ENCODE measurements at regions not wholly inside any gene's neighbourhood (a gene's known extent, or its start where the extent isn't known, plus 50 kb on each side); places are given as distances from the start of the nearest gene placed in this dataset.

DNA sequence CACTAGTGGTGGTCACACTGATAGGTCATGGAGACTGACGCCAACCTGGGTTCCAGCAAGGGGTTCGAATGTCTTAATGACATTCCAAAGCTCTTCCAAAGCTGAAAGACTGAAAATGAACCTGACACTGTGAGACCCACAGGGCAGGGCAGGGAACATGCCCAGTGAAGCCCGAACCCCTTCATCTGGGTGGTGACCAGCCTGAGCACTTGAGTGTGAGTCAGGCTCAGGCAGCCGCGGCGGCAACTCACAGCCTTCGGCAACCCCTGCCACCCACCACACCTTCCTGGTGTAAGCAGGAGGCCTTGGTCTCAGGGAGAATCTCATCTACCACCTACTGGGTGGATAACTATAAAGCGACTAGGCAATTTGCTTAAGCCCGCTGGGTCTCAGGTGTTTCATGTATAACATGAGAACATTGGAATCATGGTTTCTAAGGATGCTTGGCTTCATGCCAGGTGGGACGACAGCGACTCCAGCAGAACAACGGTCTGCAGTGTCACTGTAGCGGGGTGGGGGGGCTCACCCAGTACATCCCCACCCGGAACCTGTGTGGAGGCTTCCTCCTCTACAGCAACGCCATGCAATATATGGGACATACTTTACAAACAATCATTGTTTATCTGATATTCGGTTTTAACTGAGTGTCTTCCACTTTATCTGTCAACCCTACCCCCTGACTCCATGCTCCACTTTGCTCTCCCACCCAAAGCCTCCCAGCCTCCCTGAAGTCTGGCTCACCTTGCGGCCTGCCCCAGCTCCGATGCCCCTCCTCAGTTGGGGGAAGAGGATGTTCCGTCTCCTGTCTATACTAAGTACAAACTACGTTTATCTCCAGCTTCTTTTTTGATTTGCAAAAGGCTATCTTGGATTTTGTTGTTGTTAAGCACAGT is 125.0 kb upstream of the MEF2A start:
- DNase-seq (ENCODE audit: low read depth): no peak

DNA sequence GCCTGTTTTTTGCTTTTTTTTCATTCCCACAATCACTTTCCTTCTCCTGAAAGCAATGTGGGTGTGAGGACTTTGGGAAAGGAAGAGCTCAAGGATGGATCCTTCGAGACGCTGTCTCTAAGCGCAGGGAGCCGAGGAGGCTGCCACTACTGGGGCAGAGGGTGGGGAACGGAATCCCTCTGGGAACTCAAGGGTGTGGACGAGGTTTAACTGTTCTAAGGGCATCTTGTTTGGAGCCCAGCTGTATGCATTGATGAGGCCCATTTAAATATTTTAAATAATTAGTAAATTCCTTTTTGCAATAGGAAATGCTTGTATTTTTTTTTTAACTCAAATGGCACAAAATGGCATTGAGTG is 124.4 kb upstream of the MEF2A start:
- DNase-seq (ENCODE audit: low read depth): no peak

DNA sequence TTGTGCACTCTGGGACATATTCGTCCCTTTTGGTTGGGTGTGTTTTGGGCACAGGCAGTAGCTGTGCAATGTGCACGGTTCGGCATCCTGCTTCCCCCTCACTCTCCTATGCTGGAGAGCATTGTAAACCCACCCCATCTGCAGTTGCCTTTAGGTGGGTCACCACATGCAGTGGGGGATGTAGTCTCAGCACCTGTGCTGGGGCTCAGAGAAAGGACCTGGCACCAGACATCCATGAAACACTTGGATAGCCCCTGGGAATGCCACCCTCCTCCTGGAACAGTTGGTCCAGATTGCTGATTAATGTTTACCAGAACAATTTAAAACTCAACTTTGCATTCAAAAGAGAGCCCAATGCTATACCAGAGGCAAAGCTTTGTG is 123.9 kb upstream of the MEF2A start:
- DNase-seq (ENCODE audit: low read depth): no peak

DNA sequence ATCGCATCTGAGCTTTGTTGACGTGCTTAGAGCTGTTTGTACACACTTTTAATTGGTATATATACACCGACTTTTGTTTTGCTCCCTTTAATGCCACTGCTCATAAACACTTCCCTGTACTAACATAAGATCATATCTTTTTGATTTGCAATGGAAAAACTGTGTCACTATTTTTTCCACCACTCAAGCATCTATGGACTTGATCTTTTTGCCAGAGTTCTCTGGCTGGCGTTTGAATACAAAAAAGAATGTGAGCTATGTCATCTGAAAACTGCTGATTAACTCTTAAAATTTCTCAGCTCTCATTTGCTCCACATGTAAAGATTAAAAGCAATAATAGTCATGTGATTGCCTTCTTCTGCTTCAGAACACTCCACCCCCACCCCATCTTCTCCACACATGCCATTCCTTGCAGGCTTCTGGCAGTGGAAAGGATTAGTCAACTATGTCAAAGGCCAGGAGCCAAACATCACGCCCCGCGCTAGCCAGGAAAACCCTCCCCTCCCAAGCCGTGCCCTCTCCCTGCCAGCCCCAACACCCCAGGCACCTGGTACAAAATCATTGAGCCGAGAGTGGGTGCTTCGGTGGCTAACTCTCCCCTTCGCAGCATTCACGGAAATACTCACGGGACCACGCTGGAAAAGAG is 123.4 kb upstream of the MEF2A start:
- DNase-seq (ENCODE audit: low read depth): peak; percentile 98

DNA sequence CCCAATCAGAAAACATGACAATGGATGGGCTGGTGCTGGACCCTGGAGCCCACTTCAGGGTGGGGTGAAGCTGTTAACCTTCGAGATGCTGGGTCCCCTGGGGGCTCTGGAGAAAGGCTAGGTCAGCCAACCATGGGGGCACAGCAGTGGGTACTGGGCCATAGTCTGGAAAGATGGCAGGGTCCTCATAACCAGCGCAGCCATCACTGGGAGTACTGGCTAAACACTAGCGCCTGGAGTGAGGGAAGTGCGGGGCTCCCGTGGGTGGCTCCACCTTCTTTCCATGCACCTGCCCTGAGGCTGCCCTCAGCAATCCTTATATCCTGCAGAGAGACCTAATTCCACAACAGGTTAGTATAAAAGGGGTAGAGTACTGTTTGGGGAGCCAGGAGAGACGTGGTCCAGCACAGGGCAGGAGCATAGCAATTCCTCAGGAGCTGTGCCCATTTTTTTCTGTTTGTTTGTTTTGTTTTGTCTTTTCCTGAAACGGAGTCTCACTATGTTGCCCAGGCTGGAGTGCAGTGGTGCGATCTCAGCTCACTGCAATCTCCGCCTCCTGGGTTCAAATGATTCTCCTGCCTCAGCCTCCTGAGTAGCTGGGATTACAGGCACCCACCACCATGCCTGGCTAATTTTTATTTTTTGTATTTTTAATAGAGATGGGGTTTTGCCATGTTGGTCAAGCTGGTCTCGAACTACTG is 122.6 kb upstream of the MEF2A start:
- no peak for DNase-seq (ENCODE audit: low read depth)

DNA sequence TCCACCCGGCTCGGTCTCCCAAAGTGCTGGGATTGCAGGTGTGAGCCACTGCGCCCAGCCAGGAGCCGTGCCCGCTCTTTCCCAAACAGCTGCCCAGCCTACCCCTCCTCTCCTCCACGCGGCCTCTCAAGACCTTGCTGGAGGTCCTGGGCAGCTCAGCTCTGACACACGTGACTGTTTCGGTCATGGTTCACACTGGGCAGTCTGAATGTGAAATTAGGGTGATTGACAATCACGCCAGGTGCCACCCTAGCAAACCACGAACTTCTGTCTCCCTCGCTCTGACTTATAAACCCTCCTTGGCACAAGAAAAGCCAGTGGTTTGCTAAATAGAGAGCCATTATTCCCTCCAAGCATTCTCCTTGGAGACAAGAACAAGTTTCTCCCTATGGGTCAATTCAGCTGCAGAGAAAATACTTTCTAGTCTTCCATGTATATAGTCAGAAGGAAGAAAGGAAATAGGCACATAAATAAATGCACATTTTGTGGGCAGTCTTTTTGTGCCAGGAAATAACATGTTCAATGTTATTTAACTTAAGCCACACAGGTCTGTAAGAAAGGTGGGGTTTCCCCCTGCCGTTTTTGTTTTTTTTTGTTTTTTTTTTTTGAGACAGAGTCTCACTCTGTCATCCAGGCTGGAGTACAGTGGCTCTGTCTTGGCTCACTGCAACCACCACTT is 121.9 kb upstream of the MEF2A start:
- no peak for DNase-seq (ENCODE audit: low read depth)

DNA sequence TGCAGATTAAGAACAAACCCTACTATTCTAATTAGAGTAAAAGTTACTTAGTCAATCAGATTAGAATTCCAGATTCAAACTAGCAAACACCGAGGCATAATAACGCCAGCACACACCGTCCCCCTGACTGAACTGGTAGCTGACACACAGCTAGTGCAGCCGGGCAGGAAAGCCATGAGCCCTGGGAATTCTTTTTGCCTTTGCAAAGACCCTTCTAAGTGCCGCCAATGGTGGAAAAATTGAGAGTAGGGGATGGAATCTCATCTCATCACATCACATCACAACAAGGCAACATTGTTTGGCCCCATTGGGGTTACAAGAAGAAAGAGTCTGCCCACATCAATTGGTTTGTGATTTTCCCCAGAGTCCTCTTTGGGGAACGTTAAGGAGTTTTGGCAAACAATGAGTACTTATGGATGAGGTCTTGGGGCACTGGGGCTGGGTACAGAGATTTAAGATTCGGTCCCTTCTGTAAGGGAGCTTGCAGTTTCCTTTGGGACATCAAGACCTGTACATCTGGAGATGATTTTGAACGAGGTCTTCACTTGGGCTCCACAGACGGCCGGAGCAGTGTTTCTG is 120.4 kb upstream of the MEF2A start:
- DNase-seq (ENCODE audit: low read depth): no peak

DNA sequence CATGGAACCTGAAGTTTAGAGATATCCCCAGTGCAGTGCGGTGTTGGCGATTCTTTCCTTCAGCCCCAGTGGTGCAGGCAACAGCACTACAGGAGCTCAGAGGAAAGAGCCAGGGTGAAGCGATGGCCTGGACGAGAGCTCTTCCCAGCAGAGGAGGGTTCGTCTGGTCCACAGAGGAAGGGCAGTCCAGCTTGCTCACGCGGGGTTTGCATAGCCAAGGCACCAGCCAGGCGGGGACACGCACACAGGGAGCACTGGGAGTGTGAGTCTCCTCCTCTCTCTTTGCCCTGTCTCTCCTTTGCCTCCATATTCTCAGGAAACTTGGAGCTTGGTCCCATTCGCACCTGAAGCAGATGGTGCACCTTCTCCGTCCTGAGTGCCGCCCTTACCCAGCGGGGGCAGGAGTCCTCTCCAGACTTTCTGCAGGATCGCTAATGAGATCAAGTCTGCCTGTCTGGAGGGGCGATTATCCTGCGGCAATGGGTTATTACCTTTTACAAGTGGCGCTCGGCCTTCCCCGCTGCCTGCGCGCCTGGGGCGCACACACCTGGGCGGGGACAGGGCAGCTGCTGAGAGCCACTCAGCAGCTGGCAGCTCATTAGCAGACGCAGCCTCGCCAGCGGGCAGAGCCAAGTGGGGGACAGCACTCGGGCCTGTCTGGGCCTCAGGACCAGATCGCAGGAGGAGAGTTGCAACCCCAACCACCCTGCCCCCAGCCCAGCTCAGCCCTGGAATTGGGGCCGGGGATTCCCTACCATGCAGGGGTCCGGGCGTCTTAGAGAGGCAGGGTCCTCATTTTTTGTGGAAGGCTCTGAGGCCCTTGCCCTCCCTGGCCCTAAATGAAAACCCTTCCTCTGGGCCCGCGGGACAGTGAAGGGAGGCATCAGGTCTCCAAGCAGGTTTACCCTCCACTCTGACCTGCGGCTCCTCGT is 119.0 kb upstream of the MEF2A start:
- no peak for DNase-seq (ENCODE audit: low read depth)

DNA sequence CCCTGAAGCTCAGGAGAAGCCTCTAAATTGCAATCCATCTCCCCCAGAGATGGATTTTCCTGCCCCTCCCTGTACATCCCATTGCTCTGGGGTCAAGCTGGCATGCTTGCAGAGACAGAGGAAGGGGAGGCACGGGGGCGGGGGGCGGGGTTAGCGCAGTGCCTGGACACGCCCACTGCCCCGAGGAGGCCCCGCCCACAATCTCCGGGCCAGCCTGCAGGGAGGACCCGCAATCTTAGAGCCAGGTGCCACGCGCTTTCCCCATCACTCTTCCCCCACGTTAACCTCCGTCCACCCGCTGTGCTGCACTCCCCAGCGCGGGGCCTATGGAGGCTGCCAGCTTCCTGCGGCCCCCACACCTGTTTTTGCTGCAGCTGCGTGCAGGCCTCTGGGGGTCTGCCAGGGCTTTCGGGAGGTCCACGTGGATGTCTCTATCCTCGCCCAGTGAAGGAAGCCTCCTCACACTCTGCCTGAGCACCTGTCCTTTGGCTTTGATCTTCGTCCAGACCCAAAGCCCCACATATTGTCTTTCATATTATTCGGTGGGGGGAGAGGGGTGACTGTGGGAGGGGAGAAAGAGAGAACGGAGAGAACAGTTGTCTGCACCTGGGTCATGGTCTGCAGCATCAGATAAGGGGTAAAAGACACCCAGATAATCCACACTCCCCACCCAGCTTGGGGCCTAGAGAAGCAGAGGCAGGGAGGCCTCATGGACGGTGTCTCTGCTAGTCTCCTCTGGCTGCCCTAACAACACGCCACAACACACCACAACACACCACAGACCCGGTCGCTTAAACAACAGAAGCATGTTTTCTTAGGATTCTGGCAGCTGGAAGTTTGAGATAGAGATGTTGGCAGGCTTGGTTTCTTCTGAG is 118.0 kb upstream of the MEF2A start:
- DNase-seq (ENCODE audit: low read depth): no peak

DNA sequence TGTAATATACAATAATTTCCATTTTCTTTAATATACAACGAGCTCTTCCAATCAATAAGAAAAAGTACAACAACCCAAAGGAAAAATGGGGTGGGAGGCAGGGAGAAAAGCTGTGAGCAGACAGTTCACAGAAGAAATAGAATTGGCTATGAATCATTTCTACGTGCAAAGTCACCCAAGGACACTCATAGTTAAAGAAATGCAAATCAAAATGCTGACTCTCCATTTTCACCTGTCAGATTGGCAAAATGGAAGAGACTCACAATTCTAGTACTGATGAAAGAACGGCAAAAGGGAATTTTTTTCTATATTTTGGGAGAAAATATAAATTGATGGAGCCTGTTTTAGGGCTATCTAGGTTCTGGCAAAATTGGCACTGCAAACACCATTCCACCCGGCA is 116.3 kb upstream of the MEF2A start:
- no peak for DNase-seq (ENCODE audit: low read depth)

DNA sequence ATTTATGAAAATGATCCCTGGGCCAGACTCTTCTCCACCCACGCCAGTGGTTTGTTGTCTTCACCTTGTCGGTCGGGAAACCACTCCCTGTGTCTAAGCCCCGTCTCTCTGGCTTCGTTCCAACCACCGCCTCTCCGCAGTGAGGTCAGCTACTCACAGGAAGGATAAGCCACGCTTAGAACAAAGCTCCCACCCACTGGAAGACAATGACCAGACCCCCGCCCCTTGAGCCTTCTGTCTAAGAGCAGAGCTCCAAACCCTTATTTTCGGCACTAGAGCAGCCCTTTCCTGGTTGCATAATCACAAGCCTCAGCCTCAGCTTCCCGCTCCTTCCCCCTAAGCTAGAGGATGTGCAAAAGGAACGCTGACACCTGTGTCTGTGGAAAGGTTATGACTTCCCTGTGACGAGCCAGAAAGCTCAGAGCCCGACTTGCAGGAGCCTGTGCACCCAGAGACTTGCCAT is 114.9 kb upstream of the MEF2A start:
- no peak for DNase-seq (ENCODE audit: low read depth)

DNA sequence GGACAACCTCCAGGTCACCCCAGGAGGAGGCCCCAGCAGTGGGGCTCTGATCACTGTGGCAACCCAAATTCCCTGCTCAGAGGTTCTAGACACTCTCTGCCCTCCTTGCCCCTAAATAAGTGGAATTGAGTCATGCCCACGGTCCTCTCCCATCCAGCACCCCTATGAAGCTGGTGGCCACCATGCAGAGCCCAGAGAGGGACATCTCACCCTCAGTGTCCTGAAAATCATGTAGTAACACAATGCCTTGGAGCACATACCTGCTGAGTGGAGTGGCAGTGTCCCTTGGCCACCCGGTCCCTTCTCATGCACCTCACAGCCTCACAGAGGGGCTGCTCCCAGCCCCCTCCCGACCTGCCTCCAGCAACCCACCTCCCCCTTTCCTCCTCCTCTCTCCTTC is 114.3 kb upstream of the MEF2A start:
- DNase-seq (ENCODE audit: low read depth): no peak

DNA sequence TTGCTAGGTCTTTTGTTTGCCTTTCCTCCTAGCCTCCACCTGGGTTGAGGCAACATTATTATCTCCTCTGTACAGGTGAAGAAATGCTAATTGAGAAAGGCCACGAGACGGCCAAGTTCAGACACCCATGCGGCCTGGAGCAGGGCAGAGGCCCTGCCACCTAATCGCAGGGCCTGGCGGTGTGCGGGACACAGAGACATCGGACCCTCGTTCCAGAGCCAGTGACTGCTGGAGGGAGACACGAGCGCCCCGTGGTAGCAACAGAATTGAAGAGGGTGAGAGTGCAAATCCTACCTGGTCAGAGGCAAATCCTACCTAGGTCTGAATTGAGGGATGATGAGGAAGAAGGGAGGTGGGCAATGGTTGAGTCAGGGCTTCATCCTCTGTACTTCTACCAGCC is 113.8 kb upstream of the MEF2A start:
- no peak for DNase-seq (ENCODE audit: low read depth)

DNA sequence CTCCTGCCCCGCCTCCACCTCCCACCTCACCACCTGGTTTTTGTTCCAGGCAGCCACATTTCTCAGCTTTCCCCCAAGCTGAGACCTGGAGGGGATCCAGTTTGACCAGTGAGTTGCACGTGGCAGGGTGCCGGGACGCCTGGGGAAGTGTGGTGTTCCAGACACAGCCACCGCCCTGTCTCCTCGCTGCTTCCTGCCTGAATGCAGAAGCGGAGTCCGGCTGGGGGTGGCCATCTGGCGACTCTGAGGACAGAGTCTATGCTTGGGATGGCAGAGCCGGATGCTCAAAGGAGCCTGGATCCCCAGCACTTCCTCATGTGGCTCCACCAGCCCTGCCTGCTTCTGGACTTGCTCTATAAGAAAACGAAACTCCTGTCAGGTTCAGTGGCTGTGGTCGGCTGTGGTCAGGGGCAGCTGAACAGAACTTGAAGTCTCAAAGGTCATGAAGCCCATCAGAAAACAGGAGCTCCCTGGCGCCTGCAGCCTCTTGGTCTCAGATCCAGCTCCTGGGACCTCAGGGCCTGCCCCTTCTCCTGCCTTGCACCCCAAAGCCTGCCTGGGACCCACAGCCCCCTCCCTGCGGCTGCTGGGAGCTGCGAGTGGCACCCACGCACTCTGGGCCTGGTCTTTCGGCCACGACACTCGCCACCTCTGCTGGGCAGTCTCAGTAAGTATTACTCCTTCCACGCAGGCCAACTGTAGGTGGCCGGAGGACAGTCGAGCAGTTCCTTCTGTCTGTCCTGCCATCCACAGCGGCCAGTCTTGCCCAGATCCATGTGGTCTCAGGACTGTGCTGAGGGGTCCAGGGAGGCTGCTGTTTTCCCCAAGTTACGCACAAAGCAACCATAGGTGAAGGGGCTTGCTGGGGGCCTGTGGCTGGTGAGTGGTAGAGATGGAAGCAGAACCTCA is 112.8 kb upstream of the MEF2A start:
- no peak for DNase-seq (ENCODE audit: low read depth)

DNA sequence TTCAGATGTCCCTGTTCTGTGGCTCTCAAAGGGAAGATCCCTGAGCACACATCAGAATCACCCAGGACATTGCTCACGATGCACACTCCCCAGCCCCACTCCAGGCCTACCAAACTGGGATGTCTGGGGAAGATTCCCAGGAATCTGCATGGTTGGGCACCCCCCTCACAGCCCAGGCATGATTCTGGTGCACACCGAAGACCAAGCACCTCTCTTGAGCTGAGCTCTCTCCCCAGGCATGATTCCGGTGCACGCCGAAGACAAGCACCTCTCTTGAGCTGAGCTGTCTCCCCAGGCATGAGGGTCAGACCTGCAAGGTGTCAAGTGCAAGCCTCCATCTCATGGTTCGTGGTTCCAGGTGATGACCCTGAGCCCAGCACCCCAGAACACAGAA is 112.2 kb upstream of the MEF2A start:
- no peak for DNase-seq (ENCODE audit: low read depth)

DNA sequence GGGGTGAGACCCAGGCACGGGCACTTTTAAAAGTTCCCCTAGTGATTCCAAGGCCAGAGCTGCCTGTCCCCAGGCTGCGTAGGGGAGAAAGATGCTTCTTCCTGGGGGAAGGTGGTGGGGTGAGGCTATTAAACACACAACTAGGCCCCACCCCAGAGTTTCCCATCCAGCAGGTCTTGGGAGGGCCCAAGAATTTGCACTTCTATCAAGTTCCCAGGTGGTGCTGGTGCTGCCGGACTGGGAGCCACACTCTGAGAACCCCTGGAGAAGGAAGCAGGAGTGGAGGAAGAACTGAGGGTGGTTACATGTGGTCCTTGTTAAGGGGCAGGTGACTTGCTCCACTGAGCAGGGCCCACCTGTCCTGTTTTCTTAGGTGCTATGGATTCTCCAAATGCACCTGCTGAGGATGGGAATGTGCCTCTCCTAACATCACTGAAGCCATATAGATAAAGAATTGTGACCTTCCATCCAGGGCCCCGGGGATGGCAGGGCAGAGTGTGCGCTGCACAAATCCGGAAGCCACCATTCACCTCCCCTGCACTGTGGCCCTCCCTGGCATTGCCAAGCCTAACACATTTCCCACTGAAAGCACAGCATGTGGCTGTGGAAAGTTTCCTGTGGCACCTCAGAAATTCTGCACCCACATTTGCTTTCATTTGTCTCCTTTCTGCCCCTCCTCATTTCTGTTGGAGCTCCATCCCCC is 111.5 kb upstream of the MEF2A start:
- no peak for DNase-seq (ENCODE audit: low read depth)

DNA sequence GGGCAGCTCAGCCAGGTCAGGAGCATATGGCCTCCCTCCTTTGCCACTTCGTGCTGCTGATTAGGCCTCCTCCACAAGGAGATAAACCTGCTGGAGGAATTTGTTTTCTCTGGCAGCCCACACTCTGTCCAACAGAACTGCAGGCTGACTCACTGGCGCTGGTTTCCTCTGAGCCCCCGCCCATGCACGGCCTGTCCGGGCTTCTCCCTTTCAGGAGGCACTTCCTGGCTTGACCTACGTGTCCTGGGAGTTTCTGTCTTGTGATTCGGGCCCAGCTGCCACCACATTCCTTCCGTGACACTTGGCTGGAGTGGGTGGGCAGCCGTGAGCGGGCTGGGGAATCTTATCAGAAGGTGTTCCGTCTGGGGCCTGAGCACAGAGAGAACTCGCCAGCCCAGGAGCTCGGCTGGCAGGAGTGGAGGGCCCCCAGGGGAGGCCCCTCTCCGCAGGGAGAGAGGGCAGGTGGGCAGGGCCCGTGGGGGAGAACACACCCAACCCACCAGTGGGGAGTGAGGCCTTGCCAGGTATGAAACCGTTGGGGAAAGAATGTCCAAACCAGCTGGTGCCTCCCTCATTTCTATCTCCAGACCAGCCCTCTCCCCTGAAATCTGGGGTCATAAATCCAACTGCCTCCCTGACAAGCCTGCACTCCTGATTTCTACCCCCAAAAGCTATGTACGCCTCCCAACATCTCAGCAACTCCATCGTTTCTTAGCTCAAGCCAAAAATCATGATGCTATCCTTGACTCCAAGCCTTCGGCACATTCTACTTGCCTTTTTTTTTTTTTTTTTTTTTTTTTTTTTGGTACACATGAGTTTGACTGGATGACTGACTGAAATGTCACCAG is 110.6 kb upstream of the MEF2A start:
- DNase-seq (ENCODE audit: low read depth): peak; percentile 87

All from fibroblast of gingiva (primary cell).